IMR-90 (cell line): ENCODE measurements at regions not wholly inside any gene's neighbourhood (a gene's known extent, or its start where the extent isn't known, plus 50 kb on each side); places are given as distances from the start of the nearest gene placed in this dataset.

Source experiments
- ATAC-seq: fragments of 200-7000 bp; cut with Tn5 transposase; 2 replicates; pipeline ENCODE4 v1.9.1; 2020; ENCODE audit warnings: low read depth, mild to moderate bottlenecking, moderate library complexity
- BruUV-seq: library from RNA; stranded (reverse); fragments of 400-500 nt; replicated peaks from 2 replicates; lab custom pipeline; 2021; lab: Mats Ljungman, UMichigan
- CTCF ChIA-PET: fragments of 300-600 bp; formaldehyde crosslinking; extraction: SDS; loops from one replicate; lab custom pipeline; 2021; ENCODE audit warnings: antibody characterized with exemption; lab: Yijun Ruan, JAX
- POLR2A ChIA-PET: fragments of 300-600 bp; sonication (Branson Sonifier 250); formaldehyde crosslinking; loops from one replicate; lab custom pipeline; 2022; ENCODE audit warnings: antibody characterized with exemption; ENCODE audit not compliant: unreplicated experiment; lab: Charles Lee
- DNase-seq: peaks from one replicate; pipeline ENCODE4 v3.0.0; 2013
- H2AFZ ChIP-seq: replicated peaks from 2 replicates; pipeline ENCODE3; 2013; ENCODE audit warnings: low read length, mild to moderate bottlenecking; ENCODE audit not compliant: poor library complexity
- H2AK5ac ChIP-seq: 2 replicates; pipeline ENCODE4 v1.6.1; 2013; ENCODE audit warnings: low read depth, low read length, inconsistent platforms
- H2AK9ac ChIP-seq: replicated peaks from 2 replicates; pipeline ENCODE3; 2013; ENCODE audit warnings: mild to moderate bottlenecking, low read depth, low read length, moderate library complexity; ENCODE audit not compliant: poor library complexity
- H2BK120ac ChIP-seq: 2 replicates; pipeline ENCODE4 v1.6.1; 2013; ENCODE audit warnings: low read depth, low read length, inconsistent platforms
- H2BK15ac ChIP-seq: 3 replicates; pipeline ENCODE4 v1.6.1; 2013; ENCODE audit warnings: low read depth, low read length, inconsistent platforms
- H2BK20ac ChIP-seq: 2 replicates; pipeline ENCODE4 v1.6.1; 2013; ENCODE audit warnings: low read depth, mild to moderate bottlenecking, inconsistent platforms, low read length, moderate library complexity
- H2BK5ac ChIP-seq: 2 replicates; pipeline ENCODE4 v1.6.1; 2013; ENCODE audit warnings: mild to moderate bottlenecking, low read depth, low read length, inconsistent platforms; ENCODE audit not compliant: poor library complexity, severe bottlenecking
- H3K14ac ChIP-seq: replicated peaks from 2 replicates; pipeline ENCODE4 v1.6.1; 2013; ENCODE audit warnings: low read depth, low read length, inconsistent platforms
- H3K18ac ChIP-seq: 2 replicates; pipeline ENCODE4 v1.6.1; 2013; ENCODE audit warnings: low read depth, low read length, control low read depth
- H3K23ac ChIP-seq: 2 replicates; pipeline ENCODE4 v1.6.1; 2013; ENCODE audit warnings: low read depth, low read length, inconsistent platforms
- H3K27ac ChIP-seq: 2 replicates; pipeline ENCODE4 v1.5.1; 2013; ENCODE audit warnings: mild to moderate bottlenecking, control low read depth, low read length; ENCODE audit not compliant: insufficient read depth
- H3K27me3 ChIP-seq: 2 replicates; pipeline ENCODE4 v1.6.1; 2013; ENCODE audit warnings: low read length; ENCODE audit not compliant: control insufficient read depth, insufficient read depth
- H3K36me3 ChIP-seq: 2 replicates; pipeline ENCODE4 v1.6.1; 2013; ENCODE audit warnings: low read length, mixed read lengths; ENCODE audit not compliant: control insufficient read depth, insufficient read depth
- H3K4ac ChIP-seq: 2 replicates; pipeline ENCODE4 v1.6.1; 2013; ENCODE audit warnings: low read depth, low read length, inconsistent platforms
- H3K4me1 ChIP-seq: 2 replicates; pipeline ENCODE4 v1.6.1; 2013; ENCODE audit warnings: low read length, mixed read lengths; ENCODE audit not compliant: control insufficient read depth, insufficient read depth
- H3K4me2 ChIP-seq: 2 replicates; pipeline ENCODE4 v1.6.1; 2013; ENCODE audit warnings: low read depth, mild to moderate bottlenecking, control low read depth, low read length, moderate library complexity
- H3K4me3 ChIP-seq: 2 replicates; pipeline ENCODE4 v1.5.1; 2013; ENCODE audit warnings: low read depth, mild to moderate bottlenecking, control low read depth, low read length, moderate library complexity; ENCODE audit not compliant: insufficient read depth
- H3K56ac ChIP-seq: 2 replicates; pipeline ENCODE4 v1.6.1; 2013; ENCODE audit warnings: low read length, inconsistent platforms; ENCODE audit not compliant: insufficient read depth; ENCODE audit errors: extremely low read depth
- H3K79me1 ChIP-seq, 2 experiments: 2 replicates each; pipeline ENCODE4 v1.6.1; 2013; ENCODE audit warnings: low read length in 2 of 2, inconsistent platforms in 1 of 2, low read depth in 1 of 2
- H3K9ac ChIP-seq: 2 replicates; pipeline ENCODE4 v1.6.1; 2013; ENCODE audit warnings: low read depth, low read length, control low read depth
- H3K9me1 ChIP-seq: 2 replicates; pipeline ENCODE4 v1.6.1; 2013; ENCODE audit warnings: low read length, inconsistent platforms; ENCODE audit not compliant: insufficient read depth
- H3K9me3 ChIP-seq: 2 replicates; pipeline ENCODE4 v1.6.1; 2013; ENCODE audit warnings: low read length; ENCODE audit not compliant: control insufficient read depth, insufficient read depth
- H4K20me1 ChIP-seq: 2 replicates; pipeline ENCODE4 v1.6.1; 2013; ENCODE audit warnings: low read length, inconsistent platforms; ENCODE audit not compliant: insufficient read depth
- H4K5ac ChIP-seq: 2 replicates; pipeline ENCODE4 v1.6.1; 2013; ENCODE audit warnings: mild to moderate bottlenecking, low read depth, low read length, control low read depth
- H4K8ac ChIP-seq, 2 experiments: 2 replicates each; pipeline ENCODE4 v1.6.1; 2013; ENCODE audit warnings: low read depth in 2 of 2, low read length in 2 of 2, control low read depth in 1 of 2, inconsistent platforms in 1 of 2
- H4K91ac ChIP-seq: 2 replicates; pipeline ENCODE4 v1.6.1; 2013; ENCODE audit warnings: low read depth, low read length, inconsistent platforms; ENCODE audit not compliant: insufficient read depth
- BHLHE40 ChIP-seq: fragments of 150-350 bp; IDR thresholded peaks from 2 replicates; pipeline ENCODE4 v1.6.1; 2016; ENCODE audit warnings: mild to moderate bottlenecking, low read depth, low read length
- CEBPB ChIP-seq: IDR thresholded peaks from 2 replicates; pipeline ENCODE4 v1.6.1; 2012; ENCODE audit warnings: low read depth, low read length, improper control_type of control experiment
- CHD1 ChIP-seq: IDR thresholded peaks from 2 replicates; pipeline ENCODE4 v1.6.1; 2012; ENCODE audit warnings: low read depth, low read length, improper control_type of control experiment
- CTCF ChIP-seq: conservative IDR thresholded peaks from 2 replicates; pipeline ENCODE4 v1.5.1; 2012; ENCODE audit warnings: mild to moderate bottlenecking, low read depth, low read length, improper control_type of control experiment
- FOS ChIP-seq: fragments of 150-350 bp; IDR thresholded peaks from 2 replicates; pipeline ENCODE4 v1.6.1; 2016; ENCODE audit warnings: low read depth, low read length
- MAFK ChIP-seq: IDR thresholded peaks from 2 replicates; pipeline ENCODE4 v1.6.1; 2012; ENCODE audit warnings: low read depth, low read length, improper control_type of control experiment
- MAZ ChIP-seq: IDR thresholded peaks from 2 replicates; pipeline ENCODE4 v1.6.1; 2012; ENCODE audit warnings: low read depth, mild to moderate bottlenecking, low read length, improper control_type of control experiment, moderate library complexity, borderline replicate concordance
- MXI1 ChIP-seq: IDR thresholded peaks from 2 replicates; pipeline ENCODE4 v1.6.1; 2012; ENCODE audit warnings: low read depth, mild to moderate bottlenecking, low read length, moderate library complexity, borderline replicate concordance
- NFE2L2 ChIP-seq: fragments of 150-350 bp; IDR thresholded peaks from 2 replicates; pipeline ENCODE4 v1.6.1; 2016; ENCODE audit warnings: low read depth, mild to moderate bottlenecking, low read length
- POLR2A ChIP-seq: IDR thresholded peaks from 2 replicates; pipeline ENCODE4 v1.6.1; 2012; ENCODE audit warnings: mild to moderate bottlenecking, low read depth, low read length
- RAD21 ChIP-seq: IDR thresholded peaks from 2 replicates; pipeline ENCODE4 v1.6.1; 2012; ENCODE audit warnings: low read length, improper control_type of control experiment
- RCOR1 ChIP-seq: IDR thresholded peaks from 2 replicates; pipeline ENCODE4 v1.6.1; 2012; ENCODE audit warnings: mild to moderate bottlenecking, low read length, improper control_type of control experiment; ENCODE audit not compliant: insufficient replicate concordance
- WGBS, 2 experiments: methylation state at CpG; one replicate each; pipeline versions ENCODE4 v1.1.5 to v1.1.7; 2013; ENCODE audit warnings: missing lambda C conversion rate in 2 of 2; ENCODE audit not compliant: insufficient read length in 1 of 2; ENCODE audit errors: extremely low coverage in 2 of 2; 5-methylcytosine and 5-hydroxymethylcytosine counted together
- dilution Hi-C: fragments of 300-500 bp; cut with HindIII; formaldehyde crosslinking; loops from one replicate; pipeline ENCODE4 v1.14.3; 2018; ENCODE audit warnings: low sequenced_read_pairs; ENCODE audit not compliant: unreplicated experiment
- in situ Hi-C: fragments of 300-500 bp; cut with MboI; formaldehyde crosslinking; loops from 3 replicates; pipeline ENCODE4 v1.14.3; 2019; ENCODE audit warnings: low sequenced_read_pairs, inconsistent platforms, mixed read lengths
- intact Hi-C: fragments of 100-400 bp; cut with micrococcal nuclease; formaldehyde crosslinking; loops from 2 replicates; pipeline ENCODE4 v1.10.0; 2022
- TF ChIP-seq, protein P1 (sequence below): fragments of 150-350 bp; IDR thresholded peaks from 2 replicates; pipeline ENCODE4 v1.6.1; 2017; ENCODE audit warnings: mild to moderate bottlenecking, antibody characterized with exemption, low read length, low read depth
- TF ChIP-seq, protein P2 (sequence below): fragments of 150-350 bp; IDR thresholded peaks from 2 replicates; pipeline ENCODE4 v1.6.1; 2016; ENCODE audit warnings: low read depth, mild to moderate bottlenecking, low read length, moderate library complexity, borderline replicate concordance

- Histone ChIP-seq H2BK20ac (no peak overlapping the region), H3K4me3 (no peak overlapping the region), H2BK120ac (no peak overlapping the region), H3K14ac (no peak overlapping the region), H3K9me1 (peaks cover 8% of the 10 kb centered on the region; the same call in 1 of the 2 replicates), H4K20me1 (no peaks in the 10 kb centered on the region), H3K4me1 (peaks cover 19% of the 10 kb centered on the region; the same call in 1 of the 2 replicates), H3K9ac (no peak overlapping the region), H3K4me2 (no peak overlapping the region), H4K8ac (no peak overlapping the region), H3K4ac (no peak overlapping the region), H3K27ac (no peak overlapping the region), H2AK9ac (no peak overlapping the region), H4K91ac (no peak overlapping the region), H2BK5ac (no peak overlapping the region), H3K27me3 (peaks cover 4% of the 10 kb centered on the region; the same call in 1 of the 2 replicates), H4K5ac (no peak overlapping the region), H3K9me3 (peaks cover 4% of the 10 kb centered on the region; the same call in 1 of the 2 replicates), H3K56ac (no peak overlapping the region), H2AFZ (no peak overlapping the region), H3K23ac (no peak overlapping the region), H3K18ac (no peak overlapping the region), H2AK5ac (no peak overlapping the region), H3K79me1 (no peaks in the 10 kb centered on the region), H2BK15ac (no peak overlapping the region), H3K36me3 (no peaks in the 10 kb centered on the region)
- in situ Hi-C loops, result no loop called here
- intact Hi-C loops, result loop anchor here (10.0 kb wide), 3 partner anchors 250 to 350 kb away; no protein-coding TSS in a partner anchor
- no TSS peak for BruUV-seq
- ChIA-PET CTCF (no interaction called here), POLR2A (no interaction called here)
- DNase-seq (no peak), ATAC-seq (no peak)
- WGBS, 2 experiments, result 100% methylated on average over 2 of the region's 4 CpGs; no CpG with 5 or more reads in 1 of the 2 experiments
- TF ChIP-seq, protein P1, sequence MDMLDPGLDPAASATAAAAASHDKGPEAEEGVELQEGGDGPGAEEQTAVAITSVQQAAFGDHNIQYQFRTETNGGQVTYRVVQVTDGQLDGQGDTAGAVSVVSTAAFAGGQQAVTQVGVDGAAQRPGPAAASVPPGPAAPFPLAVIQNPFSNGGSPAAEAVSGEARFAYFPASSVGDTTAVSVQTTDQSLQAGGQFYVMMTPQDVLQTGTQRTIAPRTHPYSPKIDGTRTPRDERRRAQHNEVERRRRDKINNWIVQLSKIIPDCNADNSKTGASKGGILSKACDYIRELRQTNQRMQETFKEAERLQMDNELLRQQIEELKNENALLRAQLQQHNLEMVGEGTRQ, result no peak
- TF ChIP-seq MAFK (no peak), POLR2A (no peak), CTCF (no peak), MXI1 (no peak), BHLHE40 (no peak), MAZ (no peak), NFE2L2 (no peak), CEBPB (no peak), FOS (no peak), RCOR1 (no peak), RAD21 (no peak), CHD1 (no peak)
- TF ChIP-seq, protein P2, sequence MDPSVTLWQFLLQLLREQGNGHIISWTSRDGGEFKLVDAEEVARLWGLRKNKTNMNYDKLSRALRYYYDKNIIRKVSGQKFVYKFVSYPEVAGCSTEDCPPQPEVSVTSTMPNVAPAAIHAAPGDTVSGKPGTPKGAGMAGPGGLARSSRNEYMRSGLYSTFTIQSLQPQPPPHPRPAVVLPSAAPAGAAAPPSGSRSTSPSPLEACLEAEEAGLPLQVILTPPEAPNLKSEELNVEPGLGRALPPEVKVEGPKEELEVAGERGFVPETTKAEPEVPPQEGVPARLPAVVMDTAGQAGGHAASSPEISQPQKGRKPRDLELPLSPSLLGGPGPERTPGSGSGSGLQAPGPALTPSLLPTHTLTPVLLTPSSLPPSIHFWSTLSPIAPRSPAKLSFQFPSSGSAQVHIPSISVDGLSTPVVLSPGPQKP, result no peak
- dilution Hi-C loops, result no loop called here
Observed at GRCh38 chr2:238725298-238725697, 122.6 kb upstream of the TWIST2 start.
